Neural cell (in vitro differentiated cells): ENCODE measurements at regions not wholly inside any gene's neighbourhood (a gene's known extent, or its start where the extent isn't known, plus 50 kb on each side); places are given as distances from the start of the nearest gene placed in this dataset.
A peak's percentile ranks its signal among the peaks of the same experiment; 100 is the strongest.

Experiments
- H2AFZ ChIP-seq: fragments of 200-600, 300-800 bp; sonication (generic), shearing (Covaris generic); 2 replicates; pipeline ENCODE4 v1.6.0; 2014; ENCODE audit warnings: low read depth, mild to moderate bottlenecking, antibody characterized with exemption, low read length, moderate library complexity
- H3F3A ChIP-seq: fragments of 200-600 bp; shearing (Covaris generic); 2 replicates; pipeline ENCODE4 v1.6.1; 2016; ENCODE audit warnings: mild to moderate bottlenecking, moderate library complexity, mixed read lengths, antibody characterized with exemption, low read length; ENCODE audit not compliant: insufficient read depth, poor library complexity, severe bottlenecking
- H3K27ac ChIP-seq: fragments of 200-600, 300-800 bp; sonication (generic), shearing (Covaris generic); 2 replicates; pipeline ENCODE4 v1.5.1; 2014; ENCODE audit warnings: mild to moderate bottlenecking, low read length, moderate library complexity
- H3K27me3 ChIP-seq: fragments of 300-800, 200-600 bp; sonication (generic), shearing (Covaris generic); 2 replicates; pipeline ENCODE4 v1.6.0; 2014; ENCODE audit warnings: mild to moderate bottlenecking, low read depth, low read length, moderate library complexity; ENCODE audit not compliant: insufficient read depth
- H3K36me3 ChIP-seq: fragments of 300-800, 200-600 bp; sonication (generic), shearing (Covaris generic); 2 replicates; pipeline ENCODE4 v1.5.1; 2014; ENCODE audit warnings: mild to moderate bottlenecking, antibody characterized with exemption, low read length, moderate library complexity; ENCODE audit not compliant: insufficient read depth
- H3K4me2 ChIP-seq: fragments of 300-800, 200-600 bp; sonication (generic), shearing (Covaris generic); 2 replicates; pipeline ENCODE4 v1.6.0; 2014; ENCODE audit warnings: mild to moderate bottlenecking, low read length
- H3K4me3 ChIP-seq: fragments of 300-800, 200-600 bp; sonication (generic), shearing (Covaris generic); 2 replicates; pipeline ENCODE4 v1.5.1; 2014; ENCODE audit warnings: mild to moderate bottlenecking, low read length, moderate library complexity
- H3K79me2 ChIP-seq: fragments of 200-600 bp; shearing (Covaris generic); replicated peaks from 2 replicates; pipeline ENCODE4 v1.6.0; 2014; ENCODE audit warnings: mild to moderate bottlenecking, low read length, moderate library complexity; ENCODE audit not compliant: insufficient read depth
- H3K9ac ChIP-seq: fragments of 300-800, 200-600 bp; sonication (generic), shearing (Covaris generic); 2 replicates; pipeline ENCODE4 v1.6.1; 2016; ENCODE audit warnings: mild to moderate bottlenecking, low read length, mixed read lengths
- H3K9me2 ChIP-seq: fragments of 200-600 bp; shearing (Covaris generic); 2 replicates; pipeline ENCODE4 v1.6.1; 2016; ENCODE audit warnings: mild to moderate bottlenecking, low read length, mixed read lengths; ENCODE audit not compliant: insufficient read depth
- H3K9me3 ChIP-seq: fragments of 200-600, 300-800 bp; sonication (generic), shearing (Covaris generic); 2 replicates; pipeline ENCODE4 v1.6.1; 2016; ENCODE audit warnings: mild to moderate bottlenecking, mixed run types, low read length, moderate library complexity, mixed read lengths
- H4K20me1 ChIP-seq: fragments of 200-600 bp; shearing (Covaris generic); 2 replicates; pipeline ENCODE4 v1.6.1; 2016; ENCODE audit warnings: mild to moderate bottlenecking, mixed run types; ENCODE audit not compliant: insufficient read depth
- CTCF ChIP-seq: fragments of 450-650 bp; IDR thresholded peaks from 2 replicates; pipeline ENCODE4 v1.5.1; 2014; ENCODE audit warnings: antibody characterized with exemption, mild to moderate bottlenecking, moderate library complexity; ENCODE audit not compliant: poor library complexity, severe bottlenecking
- EP300 ChIP-seq: fragments of 450-650 bp; conservative IDR thresholded peaks from 2 replicates; pipeline ENCODE4 v1.6.1; 2014; ENCODE audit warnings: antibody characterized with exemption, mild to moderate bottlenecking, moderate library complexity; ENCODE audit not compliant: poor library complexity, severe bottlenecking
- MXI1 ChIP-seq: fragments of 450-650 bp; conservative IDR thresholded peaks from 2 replicates; pipeline ENCODE4 v1.6.1; 2014; ENCODE audit warnings: antibody characterized with exemption, mild to moderate bottlenecking; ENCODE audit not compliant: poor library complexity, severe bottlenecking
- POLR2AphosphoS5 ChIP-seq: IDR thresholded peaks from 2 replicates; pipeline ENCODE4 v1.6.1; 2012
- RAD21 ChIP-seq: fragments of 450-650 bp; conservative IDR thresholded peaks from 2 replicates; pipeline ENCODE4 v1.6.1; 2014; ENCODE audit warnings: antibody characterized with exemption, mild to moderate bottlenecking, moderate library complexity
- REST ChIP-seq: IDR thresholded peaks from 2 replicates; pipeline ENCODE4 v1.6.1; 2012; ENCODE audit warnings: borderline replicate concordance
- SMC3 ChIP-seq: fragments of 450-650 bp; conservative IDR thresholded peaks from 2 replicates; pipeline ENCODE4 v1.6.1; 2014; ENCODE audit warnings: antibody characterized with exemption, mild to moderate bottlenecking, moderate library complexity; ENCODE audit not compliant: poor library complexity
- TAF1 ChIP-seq: IDR thresholded peaks from 2 replicates; pipeline ENCODE4 v1.6.1; 2012; ENCODE audit warnings: low read depth

GRCh38 chr19:34041925-34042521, 130.3 kb upstream of the LSM14A start:
- H2AFZ ChIP-seq: no peak overlapping the region

GRCh38 chr19:34044021-34044420, 128.3 kb upstream of the LSM14A start:
- H3K79me2 ChIP-seq: no peaks in the 10 kb centered on the region
- no peak overlapping the region for H3K4me3 ChIP-seq
- no peaks in the 10 kb centered on the region for H4K20me1 ChIP-seq
- H3K4me2 ChIP-seq: no peak overlapping the region
- no peaks in the 10 kb centered on the region for H3K36me3 ChIP-seq
- no peaks in the 10 kb centered on the region for H3F3A ChIP-seq
- no peaks in the 10 kb centered on the region for H3K27me3 ChIP-seq
- no peak for TF ChIP-seq TAF1
- TF ChIP-seq REST: no peak
- TF ChIP-seq CTCF: no peak
- no peak for TF ChIP-seq POLR2AphosphoS5
- TF ChIP-seq SMC3: no peak
- no peak for TF ChIP-seq EP300
- no peak for TF ChIP-seq RAD21
- TF ChIP-seq MXI1: no peak
- no peak overlapping the region for H3K9ac ChIP-seq
- no peak overlapping the region for H2AFZ ChIP-seq
- H3K27ac ChIP-seq: no peak overlapping the region
- H3K9me3 ChIP-seq: no peaks in the 10 kb centered on the region
- H3K9me2 ChIP-seq: no peaks in the 10 kb centered on the region

More at GRCh38 chr19:34041925-34042521, 130.3 kb upstream of the LSM14A start:
- Histone ChIP-seq H3K27me3 (no peaks in the 10 kb centered on the region), H4K20me1 (no peaks in the 10 kb centered on the region), H3K9me2 (no peaks in the 10 kb centered on the region), H3K9me3 (no peaks in the 10 kb centered on the region), H3K36me3 (no peaks in the 10 kb centered on the region), H3K27ac (no peak overlapping the region), H3F3A (no peaks in the 10 kb centered on the region), H3K4me3 (no peak overlapping the region), H3K9ac (no peak overlapping the region), H3K79me2 (no peaks in the 10 kb centered on the region), H3K4me2 (no peak overlapping the region)
- no peak for TF ChIP-seq TAF1
- peak; percentile 41 for TF ChIP-seq CTCF
